Fibroblast of mammary gland (primary cell): ENCODE measurements at regions not wholly inside any gene's neighbourhood (a gene's known extent, or its start where the extent isn't known, plus 50 kb on each side); places are given as distances from the start of the nearest gene placed in this dataset.

Source experiments
- DNase-seq: peaks from one replicate; pipeline ENCODE4 v3.0.0-alpha.2; 2010; ENCODE audit warnings: low read depth
- H3K4me3 ChIP-seq: 2 replicates; pipeline ENCODE4 v1.5.1; 2011; ENCODE audit warnings: low read depth, mild to moderate bottlenecking, low read length, moderate library complexity; ENCODE audit not compliant: control insufficient read depth
- CTCF ChIP-seq: conservative IDR thresholded peaks from 2 replicates; pipeline ENCODE4 v1.5.1; 2011; ENCODE audit warnings: low read depth, low read length, inconsistent platforms; ENCODE audit not compliant: control insufficient read depth, insufficient read depth

GRCh38 chr9:94166976-94167346, 82.7 kb downstream of the PTPDC1 start:
- peak overlapping the region; percentile 64 for H3K4me3 ChIP-seq
- DNase-seq: no peak
- TF ChIP-seq CTCF: no peak

GRCh38 chr9:94167376-94167890, 83.2 kb downstream of the PTPDC1 start:
- DNase-seq: no peak

GRCh38 chr9:94168203-94169000, 84.1 kb downstream of the PTPDC1 start:
- peak; percentile 67 for DNase-seq
- no peak for TF ChIP-seq CTCF
- peak overlapping the region; percentile 64 for H3K4me3 ChIP-seq

More at GRCh38 chr9:94167376-94167890, 83.2 kb downstream of the PTPDC1 start:
- peak overlapping the region; percentile 64 for H3K4me3 ChIP-seq
- no peak for TF ChIP-seq CTCF

GRCh38 chr9:94169968-94170367, 85.7 kb downstream of the PTPDC1 start:
- peak overlapping the region; percentile 64 for H3K4me3 ChIP-seq
- no peak for TF ChIP-seq CTCF
- no peak for DNase-seq

GRCh38 chr9:94173632-94174031, 85.5 kb upstream of the ZNF169 start:
- TF ChIP-seq CTCF: no peak
- no peak for DNase-seq

GRCh38 chr9:94174164-94174563, 84.9 kb upstream of the ZNF169 start:
- no peak for TF ChIP-seq CTCF
- H3K4me3 ChIP-seq: no peak overlapping the region
- no peak for DNase-seq

More at GRCh38 chr9:94173632-94174031, 85.5 kb upstream of the ZNF169 start:
- H3K4me3 ChIP-seq: no peak overlapping the region
